Thoracic aorta (tissue), 2 donors: ENCODE measurements at regions not wholly inside any gene's neighbourhood (a gene's known extent, or its start where the extent isn't known, plus 50 kb on each side); places are given as distances from the start of the nearest gene placed in this dataset.

Experiments
- ATAC-seq: fragments of 150-250 bp; one replicate; pipeline ENCODE4 v1.8.0; 2017; ENCODE audit warnings: low read depth; ENCODE audit not compliant: insufficient number of reproducible peaks, low FRiP score
- DNase-seq: peaks from one replicate; pipeline ENCODE4 v3.0.0-alpha.2; 2020; ENCODE audit warnings: low spot score
- H3K27ac ChIP-seq, 2 donors: fragments of 200-600 bp; sonication (generic); 1 replicate in 1 of 2; 2 replicates in 1 of 2; pipeline ENCODE4 v1.5.1; 2016; ENCODE audit warnings: mild to moderate bottlenecking in 2 of 2, moderate library complexity in 2 of 2
- H3K27me3 ChIP-seq: fragments of 200-600 bp; sonication (generic); replicated peaks from 2 replicates; pipeline ENCODE4 v1.6.0; 2016; ENCODE audit warnings: mild to moderate bottlenecking; ENCODE audit not compliant: insufficient read depth
- H3K36me3 ChIP-seq: fragments of 200-600 bp; sonication (generic); one replicate; pipeline ENCODE4 v1.5.1; 2016
- H3K4me1 ChIP-seq, 2 donors: fragments of 200-600 bp; sonication (generic); 1 replicate in 1 of 2; 2 replicates in 1 of 2; pipeline versions ENCODE4 v1.5.1 to v1.6.0; 2016; ENCODE audit warnings: low read depth in 2 of 2, mild to moderate bottlenecking in 1 of 2; ENCODE audit not compliant: control insufficient read depth in 1 of 2
- H3K4me3 ChIP-seq: fragments of 200-600 bp; sonication (generic); 2 replicates; pipeline ENCODE4 v1.5.1; 2016; ENCODE audit warnings: mild to moderate bottlenecking
- H3K9me3 ChIP-seq: fragments of 200-600 bp; sonication (generic); 2 replicates; pipeline ENCODE4 v1.5.1; 2016
- TF ChIP-seq, protein P1 (sequence below): fragments of 200-600 bp; sonication (generic); IDR thresholded peaks from one replicate; pipeline ENCODE4 v1.5.1; 2019; ENCODE audit warnings: antibody characterized with exemption

DNA sequence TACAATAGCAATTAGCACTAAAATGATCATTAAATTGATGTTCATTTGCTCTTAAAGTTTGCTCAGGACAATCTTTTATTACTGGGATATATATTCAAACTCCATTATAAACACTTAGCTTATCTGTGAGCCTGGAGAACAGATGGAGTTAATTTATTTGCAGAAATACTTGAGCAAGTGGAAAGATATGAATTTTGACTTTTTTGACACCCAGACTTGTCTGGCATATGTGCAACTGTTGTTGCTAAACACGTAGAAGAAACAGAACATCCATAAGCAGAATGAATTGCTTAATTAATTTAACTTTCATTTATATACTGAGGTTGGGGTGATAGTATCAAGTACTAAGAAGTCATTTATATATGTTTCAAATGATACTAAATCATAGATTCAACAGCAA is 820.7 kb upstream of the TYRP1 start:
- DNase-seq (no peak), ATAC-seq (no peak)
- H3K36me3 ChIP-seq = no peaks in the 10 kb centered on the region
- no peaks in the 10 kb centered on the region for H3K4me1 ChIP-seq
- H3K27ac ChIP-seq = no peak overlapping the region
- no peaks in the 10 kb centered on the region for H3K9me3 ChIP-seq
- TF ChIP-seq, protein P1, sequence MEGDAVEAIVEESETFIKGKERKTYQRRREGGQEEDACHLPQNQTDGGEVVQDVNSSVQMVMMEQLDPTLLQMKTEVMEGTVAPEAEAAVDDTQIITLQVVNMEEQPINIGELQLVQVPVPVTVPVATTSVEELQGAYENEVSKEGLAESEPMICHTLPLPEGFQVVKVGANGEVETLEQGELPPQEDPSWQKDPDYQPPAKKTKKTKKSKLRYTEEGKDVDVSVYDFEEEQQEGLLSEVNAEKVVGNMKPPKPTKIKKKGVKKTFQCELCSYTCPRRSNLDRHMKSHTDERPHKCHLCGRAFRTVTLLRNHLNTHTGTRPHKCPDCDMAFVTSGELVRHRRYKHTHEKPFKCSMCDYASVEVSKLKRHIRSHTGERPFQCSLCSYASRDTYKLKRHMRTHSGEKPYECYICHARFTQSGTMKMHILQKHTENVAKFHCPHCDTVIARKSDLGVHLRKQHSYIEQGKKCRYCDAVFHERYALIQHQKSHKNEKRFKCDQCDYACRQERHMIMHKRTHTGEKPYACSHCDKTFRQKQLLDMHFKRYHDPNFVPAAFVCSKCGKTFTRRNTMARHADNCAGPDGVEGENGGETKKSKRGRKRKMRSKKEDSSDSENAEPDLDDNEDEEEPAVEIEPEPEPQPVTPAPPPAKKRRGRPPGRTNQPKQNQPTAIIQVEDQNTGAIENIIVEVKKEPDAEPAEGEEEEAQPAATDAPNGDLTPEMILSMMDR = no peak
- no peak overlapping the region for H3K4me3 ChIP-seq
- no peaks in the 10 kb centered on the region for H3K27me3 ChIP-seq

DNA sequence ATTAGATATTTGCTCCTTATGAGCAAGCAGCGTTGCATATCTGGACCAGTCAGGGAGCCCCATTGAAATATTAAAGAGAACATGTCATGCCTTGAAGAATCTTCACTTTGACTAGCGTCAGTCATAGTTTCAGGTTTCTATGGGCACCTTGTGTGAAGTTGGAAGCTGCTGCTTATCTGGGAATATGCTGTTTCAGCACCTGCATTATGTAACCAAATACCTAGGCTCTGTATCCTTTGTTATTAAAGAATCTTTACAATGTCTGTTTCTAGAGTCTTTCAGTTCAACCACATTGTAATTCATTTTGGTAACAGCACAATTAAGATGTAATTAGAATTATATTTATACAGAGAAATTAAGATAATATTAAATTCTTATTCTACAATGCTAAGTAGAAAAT is 818.8 kb upstream of the TYRP1 start:
- ATAC-seq = no peak
- Histone ChIP-seq H3K9me3 (no peaks in the 10 kb centered on the region), H3K4me1 (no peaks in the 10 kb centered on the region), H3K36me3 (no peaks in the 10 kb centered on the region), H3K27me3 (no peaks in the 10 kb centered on the region), H3K27ac (no peak overlapping the region), H3K4me3 (no peak overlapping the region)
- no peak for DNase-seq
- TF ChIP-seq, protein P1 = no peak

DNA sequence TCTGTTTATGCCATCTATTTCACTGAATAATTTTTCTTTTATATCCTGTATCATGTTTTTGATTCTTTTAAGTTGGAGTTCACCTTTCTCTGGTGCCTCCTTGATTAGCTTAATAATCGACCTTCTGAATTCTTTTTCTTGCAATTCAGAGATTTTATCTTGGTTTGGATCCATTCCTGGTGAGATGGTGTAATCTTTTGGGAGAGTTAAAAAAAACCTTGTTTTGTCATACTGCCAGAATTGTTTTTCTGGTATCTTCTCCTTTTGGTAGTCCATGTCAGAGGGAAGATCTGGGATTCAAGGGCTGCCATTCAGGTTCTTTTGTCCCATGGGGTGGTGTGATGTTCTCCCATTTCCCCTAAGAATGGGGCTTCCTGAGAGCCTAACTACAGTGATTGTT is 800.8 kb upstream of the TYRP1 start:
- TF ChIP-seq, protein P1 = no peak
- Histone ChIP-seq H3K9me3 (no peaks in the 10 kb centered on the region), H3K36me3 (no peaks in the 10 kb centered on the region), H3K27ac (no peak overlapping the region), H3K4me3 (no peak overlapping the region), H3K4me1 (no peaks in the 10 kb centered on the region), H3K27me3 (no peaks in the 10 kb centered on the region)
- DNase-seq (no peak), ATAC-seq (no peak)

DNA sequence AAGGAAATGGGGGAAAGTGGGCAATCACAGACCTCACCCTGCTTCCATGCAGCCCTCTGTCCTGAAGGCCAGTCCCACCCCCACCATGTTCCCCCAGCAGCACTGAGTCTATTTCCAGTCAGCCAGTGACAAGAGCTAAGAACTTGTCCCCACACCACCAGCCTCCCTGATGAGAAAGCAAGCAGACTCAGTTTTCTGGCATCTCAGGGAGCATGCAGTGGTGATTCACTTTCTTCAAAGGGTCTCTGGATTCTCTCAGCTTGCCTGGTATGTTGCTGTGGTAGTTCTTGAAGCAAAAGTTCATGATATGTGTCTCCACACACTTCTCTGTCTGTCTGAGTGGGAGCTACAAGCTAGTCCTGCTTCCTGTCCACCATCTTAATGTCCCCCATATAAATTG is 799.9 kb upstream of the TYRP1 start:
- TF ChIP-seq, protein P1 = no peak
- Histone ChIP-seq H3K4me1 (no peaks in the 10 kb centered on the region), H3K9me3 (no peaks in the 10 kb centered on the region), H3K27me3 (no peaks in the 10 kb centered on the region), H3K4me3 (no peak overlapping the region), H3K27ac (no peak overlapping the region), H3K36me3 (no peaks in the 10 kb centered on the region)
- ATAC-seq (no peak), DNase-seq (no peak)

DNA sequence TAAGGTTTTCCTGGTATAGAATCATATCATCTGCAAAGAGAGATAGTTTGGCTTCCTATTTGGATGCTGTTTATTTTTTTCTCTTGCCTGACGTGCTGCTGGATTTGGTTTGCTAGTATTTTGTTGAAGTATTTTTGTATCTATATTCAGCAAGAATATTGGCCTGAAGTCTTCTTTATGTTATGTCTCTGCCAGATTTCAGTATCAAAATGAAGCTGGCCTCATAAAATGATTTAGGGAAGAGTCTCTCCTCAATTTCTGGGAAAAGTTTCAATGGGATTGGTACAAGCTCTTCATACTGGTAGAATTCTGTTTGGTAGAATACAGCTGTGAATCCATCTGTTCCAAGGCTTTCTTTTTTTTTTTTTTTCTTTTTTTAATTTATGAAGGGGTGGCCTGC is 799.0 kb upstream of the TYRP1 start:
- H3K4me1 ChIP-seq = no peaks in the 10 kb centered on the region
- ATAC-seq (no peak), DNase-seq (no peak)
- H3K27me3 ChIP-seq = no peaks in the 10 kb centered on the region
- TF ChIP-seq, protein P1 = no peak
- H3K9me3 ChIP-seq = no peaks in the 10 kb centered on the region
- no peak overlapping the region for H3K4me3 ChIP-seq
- H3K36me3 ChIP-seq = no peaks in the 10 kb centered on the region
- H3K27ac ChIP-seq = no peak overlapping the region
